CD4-positive, alpha-beta T cell treated with Interleukin-10 for 1 hour (primary cell): ENCODE measurements at regions not wholly inside any gene's neighbourhood (a gene's known extent, or its start where the extent isn't known, plus 50 kb on each side); places are given as distances from the start of the nearest gene placed in this dataset.
"Not testable (repeated sequence)": the region's sequence is repeated elsewhere in the genome, so short reads cannot be mapped to it uniquely, and the experiment has no call there.

Experiments used
- DNase-seq: peaks from one replicate; pipeline ENCODE4 v3.0.0-alpha.2; 2020

DNA sequence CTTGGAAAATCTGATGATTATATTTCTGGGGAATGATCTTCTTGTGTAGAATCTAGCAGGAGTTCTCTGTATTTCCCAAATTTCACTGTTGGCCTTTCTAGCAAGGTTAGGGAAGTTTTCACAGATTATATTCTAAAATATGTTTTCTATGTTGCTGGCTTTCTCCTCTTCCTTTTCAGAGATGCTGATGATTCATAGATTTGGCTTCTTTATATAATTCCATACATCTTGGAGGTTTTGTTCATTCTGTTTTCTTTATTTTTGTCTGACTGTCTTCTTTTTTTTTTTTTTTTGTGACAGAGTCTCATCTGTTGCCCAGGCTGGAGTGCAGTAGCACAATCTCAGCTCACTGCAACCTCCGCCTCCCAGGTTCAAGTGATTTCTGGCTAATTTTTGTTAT is 957.9 kb upstream of the SLIT2 start:
- DNase-seq, result no peak

DNA sequence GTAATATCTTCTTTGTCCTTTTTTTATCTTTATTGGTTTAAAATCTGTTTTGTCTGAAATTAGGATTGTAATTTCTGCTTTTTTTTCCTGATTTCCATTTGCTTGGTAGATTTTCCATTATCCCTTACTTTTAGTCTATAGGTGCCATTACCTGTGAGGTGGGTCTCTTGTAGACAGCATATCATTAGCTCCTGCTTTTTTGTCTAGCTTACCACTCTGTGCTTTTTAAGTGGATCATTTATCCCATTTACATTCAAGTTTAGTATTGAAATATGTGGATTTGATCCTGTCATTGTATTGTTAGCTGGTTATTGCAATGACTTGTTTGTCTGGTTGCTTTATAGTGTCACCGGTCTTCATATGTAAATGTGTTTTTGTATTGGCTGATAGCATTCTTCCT is 958.6 kb upstream of the SLIT2 start:
- DNase-seq, result no peak

DNA sequence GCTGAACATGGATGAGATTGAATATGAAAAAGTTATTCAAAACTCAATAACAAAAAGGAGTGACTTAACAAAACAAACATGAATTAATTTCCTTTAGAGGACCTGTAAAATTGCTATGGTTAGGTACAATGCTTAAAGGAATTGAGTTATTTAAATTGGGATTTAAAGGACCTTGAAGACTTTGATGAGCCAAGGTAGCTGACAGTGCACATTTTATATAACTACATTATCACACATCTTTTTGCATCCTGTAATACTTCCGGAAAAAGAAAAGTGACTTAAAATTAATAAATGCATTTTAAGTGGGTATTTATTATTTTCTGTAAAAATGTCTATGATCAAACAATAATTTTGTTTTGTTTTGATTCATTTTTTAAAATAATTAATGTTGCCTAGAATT is 964.8 kb upstream of the SLIT2 start:
- DNase-seq, result no peak

GRCh38 chr4:19285146-19285545 is 966.6 kb upstream of the SLIT2 start:
- DNase-seq, result no peak

- no peak for DNase-seq
Measured at GRCh38 chr4:19278665-19279064, 973.0 kb upstream of the SLIT2 start.

GRCh38 chr4:19266566-19266965 is 985.1 kb upstream of the SLIT2 start:
- DNase-seq, result no peak

GRCh38 chr4:19262467-19262866 is 989.2 kb upstream of the SLIT2 start:
- DNase-seq, result no peak

DNA sequence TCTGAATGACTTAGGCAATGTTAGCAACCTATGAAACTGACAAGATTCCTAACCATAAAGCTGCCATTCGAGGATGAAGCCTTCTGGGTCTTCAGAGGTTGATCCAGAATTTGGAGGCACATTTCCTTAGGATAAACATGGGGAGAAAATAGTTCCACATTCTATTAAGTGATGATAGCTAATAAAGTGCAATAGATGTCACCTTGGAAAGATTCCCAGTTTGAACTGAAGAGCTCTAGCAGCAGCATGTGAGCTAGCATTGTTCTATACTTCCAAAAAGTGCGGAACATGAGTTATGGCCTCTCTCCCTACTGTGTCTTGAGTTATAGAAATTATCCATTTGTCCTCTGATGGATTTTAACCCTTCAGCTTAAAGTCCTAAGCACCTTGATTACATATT is 991.4 kb upstream of the SLIT2 start:
- DNase-seq, result no peak

- no peak for DNase-seq
Measured at GRCh38 chr4:19259920-19260319, 991.8 kb upstream of the SLIT2 start.

GRCh38 chr4:19256823-19257222 is 994.9 kb upstream of the SLIT2 start:
- DNase-seq, result no peak

GRCh38 chr4:19254486-19254885 is 997.2 kb upstream of the SLIT2 start:
- DNase-seq, result no peak

- DNase-seq, result no peak
Measured at GRCh38 chr4:19248023-19248422, 1003.7 kb upstream of the SLIT2 start.

DNA sequence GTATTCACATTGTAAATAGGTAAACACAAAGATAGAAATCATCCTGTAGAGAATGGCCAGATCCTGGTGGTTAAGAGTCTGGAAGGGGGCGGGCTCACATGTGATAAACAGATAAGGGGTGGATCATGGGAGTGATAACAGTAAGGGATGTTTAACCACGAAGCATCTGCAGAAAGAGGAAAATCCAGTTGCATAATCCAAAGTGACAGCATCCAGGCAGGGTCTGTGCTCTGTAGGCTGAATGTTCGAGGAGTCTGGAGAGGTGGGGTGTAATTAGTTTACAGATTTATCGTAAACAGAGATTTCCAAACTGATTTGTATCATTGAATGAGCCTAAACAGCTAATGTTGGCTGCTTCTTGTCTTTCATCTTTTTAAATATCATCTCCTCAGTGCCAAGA is 1009.8 kb upstream of the SLIT2 start:
- DNase-seq, result no peak

- DNase-seq, result no peak
Measured at GRCh38 chr4:19239565-19239964, 1012.1 kb upstream of the SLIT2 start.

DNA sequence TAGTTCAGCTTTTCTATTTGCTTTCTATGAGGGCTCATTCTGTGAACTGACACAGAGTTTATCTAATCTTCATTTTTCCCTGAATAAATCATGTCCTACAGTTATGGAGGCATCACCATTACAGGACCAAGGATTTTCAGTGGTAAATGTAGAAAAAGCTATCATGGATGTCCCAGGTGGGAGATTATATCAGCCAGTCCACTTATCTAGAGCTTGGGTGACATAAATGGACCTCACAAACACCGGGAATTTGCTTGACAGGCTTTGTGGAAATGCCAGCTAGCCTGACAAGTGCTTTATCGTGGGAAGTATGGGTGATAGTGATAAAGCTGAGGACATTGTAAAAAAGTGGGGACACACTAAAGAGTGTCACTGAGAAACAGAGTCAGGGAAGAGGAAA is 1015.2 kb upstream of the SLIT2 start:
- no peak for DNase-seq

DNA sequence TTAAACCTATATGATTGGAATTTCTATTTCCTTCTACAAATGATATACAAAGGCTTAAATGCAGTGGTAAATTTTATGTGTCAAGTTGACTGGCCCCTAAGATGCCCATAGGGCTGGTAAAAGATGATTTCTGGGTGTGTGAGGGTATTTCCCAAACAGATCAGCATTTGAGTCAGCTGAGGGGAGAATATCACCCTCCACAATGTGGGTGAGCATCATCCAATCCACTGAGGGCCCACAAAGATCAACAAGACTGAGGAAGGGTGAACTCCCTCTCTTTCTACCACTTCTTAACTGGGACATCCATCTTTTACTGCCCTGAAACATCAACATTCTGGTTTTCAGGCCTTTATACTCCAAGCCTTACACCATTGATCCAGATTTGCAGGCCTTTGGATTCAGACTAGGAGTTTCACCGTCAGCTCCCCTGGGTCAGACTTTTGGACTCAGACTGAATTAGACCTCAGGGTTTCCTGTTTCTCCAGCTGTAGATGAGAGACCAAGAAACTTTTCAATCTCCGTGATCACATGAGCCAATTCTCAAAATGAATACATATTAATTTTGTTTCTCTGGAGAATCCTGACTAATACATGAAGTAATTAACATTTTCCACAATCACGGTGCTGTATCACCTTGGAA is 1020.7 kb upstream of the SLIT2 start:
- no peak for DNase-seq

DNA sequence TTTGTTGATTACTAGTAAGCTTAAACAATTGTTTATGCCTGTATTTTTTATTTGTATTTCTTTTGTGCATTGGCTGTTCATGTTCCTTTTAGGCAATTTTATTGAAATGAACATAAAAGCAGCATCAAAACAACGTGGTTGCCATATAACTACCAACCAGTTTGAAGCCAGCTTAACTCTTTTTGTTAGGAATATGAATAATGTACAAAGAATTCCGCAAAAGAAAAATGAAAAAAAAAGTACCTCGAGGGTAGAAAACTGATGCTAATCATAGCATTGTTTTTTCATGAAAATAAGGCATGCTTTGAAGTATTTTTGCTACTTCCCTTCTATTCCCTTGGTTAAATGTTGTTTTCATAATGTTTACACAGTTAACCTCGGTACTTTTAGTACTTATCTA is 1024.0 kb upstream of the SLIT2 start:
- no peak for DNase-seq

DNA sequence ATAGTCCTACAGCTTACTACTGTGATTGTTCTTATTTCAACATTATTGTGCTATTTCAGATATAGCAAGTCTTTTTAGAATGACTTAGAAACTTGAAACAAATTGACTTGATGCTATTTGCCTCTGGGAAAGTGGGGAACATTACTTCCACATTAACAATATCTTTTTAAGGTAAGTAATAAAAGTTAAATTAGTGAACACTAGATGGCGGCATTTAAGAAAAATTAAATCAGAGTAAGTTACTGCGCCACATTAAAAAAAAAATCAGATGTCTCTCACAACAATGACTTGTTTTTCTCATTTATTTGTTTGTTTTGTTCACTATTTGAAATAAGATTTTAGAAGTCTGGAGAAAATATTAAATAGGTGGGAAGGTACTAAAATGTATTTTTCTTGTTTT is 1026.9 kb upstream of the SLIT2 start:
- no peak for DNase-seq

DNA sequence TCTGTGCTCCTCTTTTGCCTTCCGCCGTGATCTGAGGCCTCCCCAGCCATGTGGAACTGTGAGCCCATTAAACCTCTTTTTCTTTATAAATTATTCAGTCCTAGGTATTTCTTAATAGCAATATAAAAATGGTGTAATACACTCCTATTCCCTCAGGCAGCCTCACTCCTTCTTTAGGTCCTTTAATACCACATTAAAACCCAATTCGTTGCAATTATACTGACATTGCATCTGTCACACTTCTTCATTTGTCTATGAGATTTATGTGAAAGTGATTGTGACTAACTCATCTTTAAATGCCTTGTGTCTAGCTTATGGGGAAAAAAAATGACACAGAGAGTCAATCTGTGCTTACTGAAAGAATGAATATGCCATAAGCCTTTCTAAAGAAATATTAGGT is 1035.2 kb upstream of the SLIT2 start:
- DNase-seq, result no peak

- DNase-seq, result no peak
Measured at GRCh38 chr4:19214591-19215186, 1037.0 kb upstream of the SLIT2 start.

DNA sequence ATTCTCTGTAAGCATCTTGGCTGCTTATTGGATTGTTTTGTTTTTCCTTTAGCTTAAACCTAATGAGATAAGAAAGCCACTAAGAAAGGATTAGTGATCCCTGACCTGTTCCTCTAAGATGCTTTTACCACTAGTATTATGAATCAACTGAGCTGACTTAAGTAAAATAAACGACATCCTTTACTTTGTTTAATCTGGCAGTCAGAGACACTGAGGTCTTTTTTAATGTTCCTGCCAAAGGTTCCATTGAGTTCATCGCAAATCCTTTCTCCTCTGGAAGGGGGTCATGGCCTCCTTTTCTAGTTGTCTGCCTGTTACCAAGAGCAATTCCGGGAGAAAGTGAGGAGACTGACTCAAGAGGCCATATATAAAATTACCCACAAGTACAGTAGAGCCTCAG is 1038.3 kb upstream of the SLIT2 start:
- no peak for DNase-seq

DNA sequence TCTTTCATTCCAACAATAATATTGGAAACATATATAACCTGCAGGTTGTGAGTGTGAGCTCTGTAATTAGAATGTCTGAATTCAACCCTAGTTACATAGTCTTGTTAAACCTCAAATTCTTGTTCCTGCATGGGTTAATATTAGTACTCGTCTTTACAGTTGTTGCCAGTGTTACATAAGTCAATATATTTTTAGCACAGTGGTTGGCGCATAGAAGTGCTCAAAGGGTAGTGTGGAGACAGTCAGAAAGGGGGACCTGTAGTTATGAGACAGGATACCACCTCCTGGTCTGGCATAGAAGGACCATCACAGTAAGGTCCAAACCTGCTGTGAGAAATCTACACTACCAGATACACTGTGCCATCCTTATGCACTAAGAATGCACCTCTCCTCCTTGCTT is 1045.9 kb upstream of the SLIT2 start:
- no peak for DNase-seq

GRCh38 chr4:19197838-19198237 is 1053.9 kb upstream of the SLIT2 start:
- not testable (repeated sequence) for DNase-seq

DNA sequence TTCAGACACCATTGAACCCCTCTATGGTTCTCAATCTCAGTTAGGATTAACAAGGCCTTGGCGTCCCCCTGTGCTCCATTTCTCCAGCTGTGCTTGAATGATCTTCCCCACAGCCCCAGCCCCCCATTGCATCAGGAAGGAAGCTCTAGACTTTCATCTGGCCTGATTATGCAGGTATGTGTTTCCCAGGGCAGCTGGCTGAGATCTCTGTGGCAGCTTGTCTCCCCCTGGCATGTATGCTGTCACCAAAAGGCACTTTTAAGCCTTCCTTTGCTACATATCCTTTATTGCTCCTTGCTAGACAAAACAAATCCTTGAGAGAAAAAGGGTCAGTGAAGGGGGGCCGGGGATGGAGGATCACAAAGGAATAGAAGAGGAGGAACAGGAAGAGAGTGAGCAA is 1056.0 kb upstream of the SLIT2 start:
- DNase-seq, result no peak

DNA sequence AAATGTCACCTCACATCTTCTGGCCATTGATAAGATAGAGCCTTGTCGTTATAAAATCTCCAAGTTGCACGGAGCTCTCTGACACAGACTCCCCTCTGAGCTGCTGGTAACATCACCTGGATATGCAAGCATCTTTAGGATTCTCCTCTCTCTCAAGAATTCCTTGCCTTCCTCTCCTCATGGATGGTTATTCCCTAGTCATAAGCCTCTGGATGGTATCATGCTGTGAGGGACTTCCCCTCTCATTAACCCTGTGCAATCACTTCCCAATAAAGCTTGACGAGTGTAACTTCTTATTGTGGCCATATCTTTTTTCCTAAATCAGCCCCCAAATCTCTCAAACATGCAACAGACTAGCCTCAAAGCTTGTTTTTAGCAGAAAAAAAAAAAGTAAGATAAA is 1057.0 kb upstream of the SLIT2 start:
- no peak for DNase-seq
